ENCODE measurements at regions not wholly inside any gene's neighbourhood (a gene's known extent, or its start where the extent isn't known, plus 50 kb on each side); places are given as distances from the start of the nearest gene placed in this dataset.

DNA sequence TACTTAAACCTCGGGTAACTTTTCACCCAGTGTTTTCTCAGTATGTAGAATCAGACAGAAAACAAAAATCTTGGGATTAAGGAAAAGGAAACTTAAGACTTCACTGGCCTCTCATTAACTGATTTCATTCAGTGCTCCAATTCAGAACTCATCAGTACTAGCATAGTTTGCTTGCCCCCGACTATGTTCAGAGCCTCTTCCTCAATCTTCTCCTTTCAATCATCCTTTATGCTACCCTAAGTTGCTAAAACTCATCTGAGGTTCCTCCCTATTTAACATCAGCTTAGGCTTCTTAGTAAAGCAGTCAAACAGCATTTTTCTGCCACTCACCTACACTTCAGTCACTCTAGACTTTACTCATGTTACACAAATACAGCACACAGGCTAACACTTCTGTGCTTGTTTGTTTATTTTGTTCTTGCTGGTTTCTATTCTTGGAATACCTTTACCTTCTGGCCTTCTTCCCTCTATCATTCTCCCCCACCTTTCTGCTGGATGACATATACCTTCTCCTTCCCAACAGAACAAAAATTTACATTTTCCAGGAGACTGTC is 163.0 kb upstream of the TLL1 start:
- WGBS, result 20% methylated on average over 2 of the region's 2 CpGs
- H3K4me1 ChIP-seq (ENCODE audit: control insufficient read depth in 4 of 4, insufficient read depth in 4 of 4, low read length in 3 of 4), result peaks cover 8 to 30% (median 24%) of the 10 kb centered on the region in 4 donors
- H3K27ac ChIP-seq (ENCODE audit: low read depth in 1 of 2, low read length in 2 of 2), result peak overlapping the region; percentile 1 to 38
- no peaks in the 10 kb centered on the region for H3K9me3 ChIP-seq (ENCODE audit: control insufficient read depth in 4 of 4, low read length in 3 of 4)
- H3K27me3 ChIP-seq (ENCODE audit: control insufficient read depth in 4 of 4, insufficient read depth in 4 of 4, low read length in 3 of 4), result no peaks in the 10 kb centered on the region
- no peak overlapping the region for H3K4me3 ChIP-seq (ENCODE audit: low read depth in 1 of 3, low read length in 3 of 3)
- no peak for DNase-seq (ENCODE audit: low spot score)
- no peaks in the 10 kb centered on the region for H3K36me3 ChIP-seq (ENCODE audit: control insufficient read depth in 4 of 4, insufficient read depth in 3 of 4, low read depth in 1 of 4, low read length in 3 of 4)
- TF ChIP-seq, protein P1, sequence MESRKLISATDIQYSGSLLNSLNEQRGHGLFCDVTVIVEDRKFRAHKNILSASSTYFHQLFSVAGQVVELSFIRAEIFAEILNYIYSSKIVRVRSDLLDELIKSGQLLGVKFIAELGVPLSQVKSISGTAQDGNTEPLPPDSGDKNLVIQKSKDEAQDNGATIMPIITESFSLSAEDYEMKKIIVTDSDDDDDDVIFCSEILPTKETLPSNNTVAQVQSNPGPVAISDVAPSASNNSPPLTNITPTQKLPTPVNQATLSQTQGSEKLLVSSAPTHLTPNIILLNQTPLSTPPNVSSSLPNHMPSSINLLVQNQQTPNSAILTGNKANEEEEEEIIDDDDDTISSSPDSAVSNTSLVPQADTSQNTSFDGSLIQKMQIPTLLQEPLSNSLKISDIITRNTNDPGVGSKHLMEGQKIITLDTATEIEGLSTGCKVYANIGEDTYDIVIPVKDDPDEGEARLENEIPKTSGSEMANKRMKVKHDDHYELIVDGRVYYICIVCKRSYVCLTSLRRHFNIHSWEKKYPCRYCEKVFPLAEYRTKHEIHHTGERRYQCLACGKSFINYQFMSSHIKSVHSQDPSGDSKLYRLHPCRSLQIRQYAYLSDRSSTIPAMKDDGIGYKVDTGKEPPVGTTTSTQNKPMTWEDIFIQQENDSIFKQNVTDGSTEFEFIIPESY (IDR thresholded peaks at IDR 0.05), result no peak
- TF ChIP-seq TAF1 (conservative IDR thresholded peaks at IDR 0.05) (no peak), NR2F2 (IDR thresholded peaks at IDR 0.05) (no peak), JUND (IDR thresholded peaks at IDR 0.05) (peak in 1 of 2 donors; percentile 22), FOXA2 (IDR thresholded peaks at IDR 0.05) (peak; percentile 62), HNF4A (conservative IDR thresholded peaks at IDR 0.05) (peak; percentile 66 to 71), YY1 (IDR thresholded peaks at IDR 0.05) (no peak), RXRA (IDR thresholded peaks at IDR 0.05) (peak in 1 of 2 donors; percentile 27), REST (IDR thresholded peaks at IDR 0.05) (no peak), SP1 (IDR thresholded peaks at IDR 0.05) (peak; percentile 44), CTCF (IDR thresholded peaks at IDR 0.05; ENCODE audit: low read depth, low read length, missing input control) (no peak), GABPA (IDR thresholded peaks at IDR 0.05 in 1 of 2, conservative IDR thresholded peaks at IDR 0.05 in 1 of 2) (no peak), MAX (IDR thresholded peaks at IDR 0.05) (no peak), FOXA1 (IDR thresholded peaks at IDR 0.05) (peak; percentile 24), RAD21 (IDR thresholded peaks at IDR 0.05) (no peak)
- no peak overlapping the region for H3K9ac ChIP-seq (ENCODE audit: low read depth in 1 of 2, low read length in 2 of 2)

- DNase-seq (ENCODE audit: low spot score), result no peak
- no peaks in the 10 kb centered on the region for H3K9me3 ChIP-seq (ENCODE audit: control insufficient read depth in 4 of 4, low read length in 3 of 4)
- TF ChIP-seq, protein P2, sequence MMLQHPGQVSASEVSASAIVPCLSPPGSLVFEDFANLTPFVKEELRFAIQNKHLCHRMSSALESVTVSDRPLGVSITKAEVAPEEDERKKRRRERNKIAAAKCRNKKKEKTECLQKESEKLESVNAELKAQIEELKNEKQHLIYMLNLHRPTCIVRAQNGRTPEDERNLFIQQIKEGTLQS (IDR thresholded peaks at IDR 0.05), result no peak
- no peak for TF ChIP-seq YY1 (IDR thresholded peaks at IDR 0.05)
- TF ChIP-seq, protein P1 (IDR thresholded peaks at IDR 0.05), result no peak
- no peak for TF ChIP-seq FOXA2 (IDR thresholded peaks at IDR 0.05)
- TF ChIP-seq SP1 (IDR thresholded peaks at IDR 0.05), result no peak
- TF ChIP-seq RAD21 (IDR thresholded peaks at IDR 0.05), result no peak
- TF ChIP-seq MAX (IDR thresholded peaks at IDR 0.05), result no peak
- no peak for TF ChIP-seq NR2F2 (IDR thresholded peaks at IDR 0.05)
- TF ChIP-seq FOXA1 (IDR thresholded peaks at IDR 0.05), result no peak
- TF ChIP-seq JUND (IDR thresholded peaks at IDR 0.05), result no peak
- TF ChIP-seq TAF1 (conservative IDR thresholded peaks at IDR 0.05), result no peak
- no peak for TF ChIP-seq CTCF (IDR thresholded peaks at IDR 0.05; ENCODE audit: low read depth, low read length, missing input control)
- TF ChIP-seq HNF4G (IDR thresholded peaks at IDR 0.05), result no peak
- no peaks in the 10 kb centered on the region for H3K36me3 ChIP-seq (ENCODE audit: control insufficient read depth in 4 of 4, insufficient read depth in 3 of 4, low read depth in 1 of 4, low read length in 3 of 4)
- no peak overlapping the region for H3K9ac ChIP-seq (ENCODE audit: low read depth in 1 of 2, low read length in 2 of 2)
- H3K27me3 ChIP-seq (ENCODE audit: control insufficient read depth in 4 of 4, insufficient read depth in 4 of 4, low read length in 3 of 4), result no peaks in the 10 kb centered on the region
- H3K27ac ChIP-seq (ENCODE audit: low read depth in 1 of 2, low read length in 2 of 2), result no peak overlapping the region
- whole genome bisulfite sequencing, result 90% methylated on average over 4 of the region's 4 CpGs
- H3K4me3 ChIP-seq (ENCODE audit: low read depth in 1 of 3, low read length in 3 of 3), result no peak overlapping the region
- peaks cover 8 to 30% (median 24%) of the 10 kb centered on the region in 4 donors for H3K4me1 ChIP-seq (ENCODE audit: control insufficient read depth in 4 of 4, insufficient read depth in 4 of 4, low read length in 3 of 4)
These were observed 161.6 kb upstream of the TLL1 start for GRCh38 chr4:165711436-165711835.
